Left renal pelvis (tissue), 4 donors: ENCODE measurements at regions not wholly inside any gene's neighbourhood (a gene's known extent, or its start where the extent isn't known, plus 50 kb on each side); places are given as distances from the start of the nearest gene placed in this dataset.
"Not testable (repeated sequence)": the region's sequence is repeated elsewhere in the genome, so short reads cannot be mapped to it uniquely, and the experiment has no call there.

ENCODE experiments used
- DNase-seq, 4 donors: peaks; one replicate each; pipeline ENCODE4 v3.0.0-alpha.2; 2013; ENCODE audit warnings: low read depth in 4 of 4, low spot score in 3 of 4

GRCh38 chr13:48876289-48876688 lies 99.4 kb upstream of the FNDC3A start:
- no peak for DNase-seq

GRCh38 chr13:48879432-48879831 lies 96.3 kb upstream of the FNDC3A start:
- DNase-seq, result no peak

DNA sequence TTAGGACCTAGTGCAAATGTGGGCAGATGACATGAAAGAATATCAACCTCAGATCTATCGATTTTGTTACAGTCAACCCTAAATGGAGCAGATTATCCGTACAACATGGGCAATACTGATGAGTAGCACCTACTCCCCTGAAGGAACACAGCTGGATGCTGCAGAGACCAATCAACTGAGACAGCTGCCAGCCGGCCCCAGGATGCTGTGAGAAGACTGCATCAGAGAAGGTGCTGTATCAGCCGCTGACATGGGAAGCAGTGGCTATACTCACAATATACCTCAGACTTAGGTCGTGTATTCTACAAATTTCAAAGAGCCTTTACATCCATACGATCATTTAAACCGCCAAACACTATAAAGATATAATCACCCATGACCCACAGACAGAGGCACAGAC lies 95.9 kb upstream of the FNDC3A start:
- DNase-seq, result no peak

GRCh38 chr13:48883786-48884185 lies 91.9 kb upstream of the FNDC3A start:
- DNase-seq, result not testable (repeated sequence)

DNA sequence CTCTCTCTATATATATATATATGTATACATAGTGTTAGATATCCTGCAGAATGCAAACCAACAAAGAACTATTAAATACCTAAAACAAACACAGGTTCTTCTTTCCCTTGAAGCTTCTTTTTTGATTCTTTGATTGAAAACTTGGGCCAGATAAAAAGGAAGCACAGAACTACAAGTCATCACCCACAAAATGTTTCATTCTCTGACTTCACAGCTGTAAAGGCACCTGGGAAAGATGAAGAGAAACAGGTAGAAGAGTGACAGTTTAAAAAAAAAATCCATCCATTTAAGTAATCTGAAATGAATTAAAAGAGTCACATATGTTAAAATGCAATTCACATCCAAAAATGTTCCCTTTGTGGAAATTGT lies 90.7 kb upstream of the FNDC3A start:
- no peak for DNase-seq

GRCh38 chr13:48888613-48889012 lies 87.1 kb upstream of the FNDC3A start:
- DNase-seq, result no peak

GRCh38 chr13:48890391-48890790 lies 85.3 kb upstream of the FNDC3A start:
- DNase-seq, result no peak

DNA sequence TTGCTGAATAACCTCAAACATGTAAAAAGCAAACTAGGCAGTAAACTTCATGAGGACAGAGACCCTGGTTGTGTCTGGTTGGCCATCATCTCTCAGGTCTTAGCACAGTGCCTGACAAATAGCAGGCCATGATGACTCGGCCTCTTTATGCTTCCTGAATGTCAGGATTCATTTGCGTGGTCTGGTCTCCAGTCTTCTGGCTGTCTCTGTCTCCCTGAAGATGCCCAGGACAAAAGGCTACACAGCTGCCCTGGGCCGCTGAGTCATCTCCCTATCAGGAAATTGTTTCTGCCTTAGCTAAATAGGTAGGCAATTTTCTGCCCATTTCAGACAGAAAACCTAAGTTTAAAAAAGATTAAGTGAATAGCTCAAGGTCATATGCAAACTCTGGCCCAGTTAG lies 84.1 kb upstream of the FNDC3A start:
- DNase-seq, result no peak

DNA sequence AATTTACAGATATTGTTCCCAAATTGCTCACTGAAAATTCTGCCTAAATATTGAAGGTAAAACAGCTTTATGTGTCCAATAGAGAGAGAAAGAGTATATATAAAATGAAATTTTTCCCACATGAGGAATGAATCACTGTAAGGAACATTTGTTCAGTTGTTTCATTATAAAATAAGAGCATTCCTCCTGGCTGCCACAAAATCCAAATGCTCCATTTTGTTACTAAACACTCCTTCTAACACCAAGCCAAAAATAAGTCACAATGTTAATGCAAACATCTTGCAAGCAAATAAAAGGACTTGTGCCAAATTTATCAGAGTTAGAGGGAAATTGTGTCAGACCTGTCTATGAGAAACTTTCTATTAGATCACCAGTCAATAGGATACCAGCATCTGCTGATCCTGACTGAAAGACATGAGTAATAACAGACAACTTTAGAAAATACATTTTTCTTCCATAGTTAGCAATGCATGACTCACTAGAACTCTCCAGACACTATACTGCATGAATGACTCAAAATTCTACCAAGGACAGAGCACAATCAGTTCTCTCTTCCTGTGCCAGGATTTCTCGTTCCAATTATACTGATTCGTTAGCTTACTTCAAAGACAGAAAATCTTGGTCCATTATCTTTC lies 83.5 kb upstream of the FNDC3A start:
- no peak for DNase-seq

GRCh38 chr13:48892688-48893075 lies 83.0 kb upstream of the FNDC3A start:
- DNase-seq, result no peak

- DNase-seq, result no peak
Observed at GRCh38 chr13:48896312-48896711, 79.4 kb upstream of the FNDC3A start.

DNA sequence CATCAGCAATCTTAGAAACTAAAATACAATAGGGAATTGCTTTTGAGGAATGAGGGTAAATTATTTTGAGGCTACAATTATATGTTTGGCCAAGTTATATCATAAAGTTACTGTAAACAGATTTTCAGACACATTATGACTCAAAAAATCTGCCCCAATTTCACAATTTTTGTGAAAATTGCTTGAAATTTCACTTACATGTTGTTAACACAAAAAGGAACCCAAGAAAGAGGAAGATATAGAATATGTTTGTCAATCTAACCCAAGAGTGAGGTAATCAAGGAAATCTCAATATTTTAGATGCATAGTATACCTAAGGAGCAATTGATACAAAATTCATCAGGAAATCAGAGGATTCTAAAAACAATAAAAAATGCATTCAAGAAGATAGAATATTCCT lies 73.9 kb upstream of the FNDC3A start:
- DNase-seq, result no peak

DNA sequence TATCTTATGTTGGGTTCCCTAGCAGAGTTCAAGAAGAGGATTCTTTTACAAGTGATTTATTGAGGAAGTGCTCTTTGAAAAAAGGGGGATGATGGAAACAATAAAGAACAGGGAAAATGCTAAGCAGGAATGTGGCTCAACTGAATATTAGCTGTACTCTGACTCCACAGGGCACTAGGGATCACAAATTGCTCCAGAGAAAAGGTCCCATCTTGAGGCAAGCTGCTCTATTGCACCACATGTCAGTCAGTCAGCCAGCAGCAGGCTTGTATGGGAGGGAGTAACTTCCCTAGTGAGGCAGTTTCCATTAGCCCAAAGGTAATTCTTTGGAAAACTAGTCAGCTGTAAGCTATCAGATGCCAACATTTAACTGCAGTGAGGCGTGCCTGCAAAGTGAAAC lies 73.3 kb upstream of the FNDC3A start:
- DNase-seq, result no peak

- no peak for DNase-seq
Observed at GRCh38 chr13:48904668-48905290, 70.9 kb upstream of the FNDC3A start.

DNA sequence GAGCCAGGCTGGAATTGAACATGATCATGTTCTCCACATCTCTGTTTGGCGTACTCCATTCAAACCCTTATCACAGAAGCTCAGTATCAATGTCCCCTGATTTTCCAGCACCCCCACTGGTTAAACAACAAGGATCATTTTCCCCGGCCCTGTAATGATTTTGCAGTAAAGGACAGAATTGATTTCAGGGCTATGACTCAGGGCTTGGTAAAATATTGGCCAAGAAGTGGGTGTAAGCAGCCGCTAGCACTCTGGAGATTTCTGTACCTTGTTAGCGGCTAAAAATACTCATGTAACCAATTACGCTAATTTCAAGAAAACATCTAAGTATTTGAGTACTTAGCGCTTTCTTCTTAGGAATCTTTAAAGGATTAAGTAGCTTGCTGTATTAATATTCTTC lies 69.5 kb upstream of the FNDC3A start:
- no peak for DNase-seq

DNA sequence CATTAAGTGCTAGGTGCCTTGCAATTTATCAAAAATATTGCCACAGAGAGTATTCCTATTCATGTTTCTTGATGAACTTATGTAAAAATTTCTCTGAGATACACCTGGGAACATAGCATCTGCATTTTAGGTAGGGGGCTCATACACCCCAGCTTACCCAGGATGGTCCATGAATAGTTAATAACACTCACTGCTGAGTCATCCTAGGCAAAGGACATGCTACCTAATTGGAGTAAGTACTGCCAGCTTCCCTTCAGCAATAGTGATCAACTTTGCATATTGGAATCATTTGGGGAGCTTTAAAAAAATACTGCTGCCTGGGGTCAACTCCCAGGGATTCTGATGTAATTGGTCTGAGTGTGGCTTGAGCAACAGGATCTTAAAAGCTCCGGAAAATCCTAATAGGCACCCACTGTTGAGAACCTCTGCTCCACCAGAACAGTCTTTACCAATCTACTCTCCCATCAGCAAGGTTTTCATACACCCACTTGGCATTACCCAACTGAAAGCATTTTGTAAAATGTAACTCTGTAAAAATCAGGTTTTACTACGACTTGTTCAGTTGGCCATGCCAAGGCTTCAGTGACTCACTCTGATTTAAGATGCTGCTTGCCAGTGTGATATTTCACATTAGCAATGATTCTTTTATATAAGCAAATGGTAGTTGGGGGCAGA lies 67.2 kb upstream of the FNDC3A start:
- DNase-seq, result no peak

DNA sequence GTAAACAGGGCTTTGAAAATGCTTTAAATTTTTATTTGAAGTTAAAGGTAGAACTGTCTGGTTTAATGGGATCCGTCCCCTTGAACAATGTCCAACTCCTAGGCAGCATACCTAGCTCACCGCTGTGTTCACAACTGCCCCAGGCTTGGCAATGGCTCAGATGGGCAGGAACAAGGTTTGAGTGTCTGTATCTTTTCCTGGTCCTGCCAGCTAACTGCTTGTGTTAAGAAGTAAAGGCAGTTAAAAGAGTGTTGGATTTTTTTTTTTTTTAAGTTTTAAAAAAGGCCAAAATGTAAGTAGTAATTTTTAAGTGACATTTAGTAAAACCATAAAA lies 66.7 kb upstream of the FNDC3A start:
- DNase-seq, result no peak

- DNase-seq, result no peak
Observed at GRCh38 chr13:48910686-48911085, 65.0 kb upstream of the FNDC3A start.

- DNase-seq, result no peak
Observed at GRCh38 chr13:48919751-48920150, 56.0 kb upstream of the FNDC3A start.

GRCh38 chr13:48920730-48921129 lies 55.0 kb upstream of the FNDC3A start:
- no peak for DNase-seq

DNA sequence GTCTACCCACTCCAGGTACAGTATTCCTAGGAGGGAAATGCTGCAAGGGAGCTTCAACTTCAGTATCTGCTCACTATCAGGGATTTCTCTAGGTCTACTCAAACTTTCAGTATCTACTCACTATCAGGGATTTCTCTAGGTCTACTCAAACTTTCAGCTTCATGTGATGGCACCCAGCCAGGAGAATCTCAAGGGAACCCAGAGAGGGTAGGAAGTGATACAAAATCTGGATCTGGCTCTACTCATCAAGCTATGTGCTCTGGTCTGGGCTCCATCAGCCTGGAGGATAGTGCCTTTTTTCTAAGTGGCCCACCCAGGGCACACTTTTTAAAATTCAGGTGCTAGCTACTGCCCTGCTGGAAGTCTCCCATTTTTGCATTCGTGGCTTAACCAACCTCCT lies 52.3 kb upstream of the FNDC3A start:
- no peak for DNase-seq

DNA sequence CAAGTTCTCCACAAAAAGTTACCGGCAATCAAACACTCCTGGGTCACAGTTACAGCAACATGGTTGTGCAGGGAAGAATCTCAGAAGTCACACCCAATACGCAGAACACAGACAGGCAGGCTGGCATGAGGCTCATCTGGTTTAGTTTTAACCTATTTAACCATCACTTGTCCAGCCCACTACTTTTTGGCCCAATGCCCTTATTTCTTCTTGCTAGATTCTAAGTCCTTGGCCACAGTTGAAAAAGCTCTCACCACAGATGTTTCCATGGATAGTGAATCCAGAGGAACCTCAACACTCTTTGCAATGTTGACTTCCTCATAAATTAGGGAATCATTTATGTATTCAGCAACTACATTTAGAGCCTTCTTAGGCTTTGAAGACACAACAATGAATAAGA lies 50.7 kb upstream of the FNDC3A start:
- DNase-seq, result no peak
